Neural cell (in vitro differentiated cells): ENCODE measurements at regions not wholly inside any gene's neighbourhood (a gene's known extent, or its start where the extent isn't known, plus 50 kb on each side); places are given as distances from the start of the nearest gene placed in this dataset.
A peak's percentile ranks its signal among the peaks of the same experiment; 100 is the strongest.

Source experiments
- H2AFZ ChIP-seq: fragments of 200-600, 300-800 bp; sonication (generic), shearing (Covaris generic); 2 replicates; pipeline ENCODE4 v1.6.0; 2014; ENCODE audit warnings: low read depth, mild to moderate bottlenecking, antibody characterized with exemption, low read length, moderate library complexity
- H3F3A ChIP-seq: fragments of 200-600 bp; shearing (Covaris generic); 2 replicates; pipeline ENCODE4 v1.6.1; 2016; ENCODE audit warnings: mild to moderate bottlenecking, moderate library complexity, mixed read lengths, antibody characterized with exemption, low read length; ENCODE audit not compliant: insufficient read depth, poor library complexity, severe bottlenecking
- H3K27ac ChIP-seq: fragments of 200-600, 300-800 bp; sonication (generic), shearing (Covaris generic); 2 replicates; pipeline ENCODE4 v1.5.1; 2014; ENCODE audit warnings: mild to moderate bottlenecking, low read length, moderate library complexity
- H3K27me3 ChIP-seq: fragments of 300-800, 200-600 bp; sonication (generic), shearing (Covaris generic); 2 replicates; pipeline ENCODE4 v1.6.0; 2014; ENCODE audit warnings: mild to moderate bottlenecking, low read depth, low read length, moderate library complexity; ENCODE audit not compliant: insufficient read depth
- H3K36me3 ChIP-seq: fragments of 300-800, 200-600 bp; sonication (generic), shearing (Covaris generic); 2 replicates; pipeline ENCODE4 v1.5.1; 2014; ENCODE audit warnings: mild to moderate bottlenecking, antibody characterized with exemption, low read length, moderate library complexity; ENCODE audit not compliant: insufficient read depth
- H3K4me2 ChIP-seq: fragments of 300-800, 200-600 bp; sonication (generic), shearing (Covaris generic); 2 replicates; pipeline ENCODE4 v1.6.0; 2014; ENCODE audit warnings: mild to moderate bottlenecking, low read length
- H3K4me3 ChIP-seq: fragments of 300-800, 200-600 bp; sonication (generic), shearing (Covaris generic); 2 replicates; pipeline ENCODE4 v1.5.1; 2014; ENCODE audit warnings: mild to moderate bottlenecking, low read length, moderate library complexity
- H3K79me2 ChIP-seq: fragments of 200-600 bp; shearing (Covaris generic); replicated peaks from 2 replicates; pipeline ENCODE4 v1.6.0; 2014; ENCODE audit warnings: mild to moderate bottlenecking, low read length, moderate library complexity; ENCODE audit not compliant: insufficient read depth
- H3K9ac ChIP-seq: fragments of 300-800, 200-600 bp; sonication (generic), shearing (Covaris generic); 2 replicates; pipeline ENCODE4 v1.6.1; 2016; ENCODE audit warnings: mild to moderate bottlenecking, low read length, mixed read lengths
- H3K9me2 ChIP-seq: fragments of 200-600 bp; shearing (Covaris generic); 2 replicates; pipeline ENCODE4 v1.6.1; 2016; ENCODE audit warnings: mild to moderate bottlenecking, low read length, mixed read lengths; ENCODE audit not compliant: insufficient read depth
- H3K9me3 ChIP-seq: fragments of 200-600, 300-800 bp; sonication (generic), shearing (Covaris generic); 2 replicates; pipeline ENCODE4 v1.6.1; 2016; ENCODE audit warnings: mild to moderate bottlenecking, mixed run types, low read length, moderate library complexity, mixed read lengths
- H4K20me1 ChIP-seq: fragments of 200-600 bp; shearing (Covaris generic); 2 replicates; pipeline ENCODE4 v1.6.1; 2016; ENCODE audit warnings: mild to moderate bottlenecking, mixed run types; ENCODE audit not compliant: insufficient read depth
- EP300 ChIP-seq: fragments of 450-650 bp; conservative IDR thresholded peaks from 2 replicates; pipeline ENCODE4 v1.6.1; 2014; ENCODE audit warnings: antibody characterized with exemption, mild to moderate bottlenecking, moderate library complexity; ENCODE audit not compliant: poor library complexity, severe bottlenecking
- EZH2 ChIP-seq: fragments of 200-600, 300-800 bp; shearing (Covaris generic), sonication (generic); IDR thresholded peaks from 2 replicates; pipeline ENCODE4 v1.6.1; 2014; ENCODE audit warnings: antibody characterized with exemption, low read length, borderline replicate concordance, mild to moderate bottlenecking; ENCODE audit not compliant: insufficient read depth, poor library complexity, severe bottlenecking
- MXI1 ChIP-seq: fragments of 450-650 bp; conservative IDR thresholded peaks from 2 replicates; pipeline ENCODE4 v1.6.1; 2014; ENCODE audit warnings: antibody characterized with exemption, mild to moderate bottlenecking; ENCODE audit not compliant: poor library complexity, severe bottlenecking
- POLR2AphosphoS5 ChIP-seq: IDR thresholded peaks from 2 replicates; pipeline ENCODE4 v1.6.1; 2012
- RAD21 ChIP-seq: fragments of 450-650 bp; conservative IDR thresholded peaks from 2 replicates; pipeline ENCODE4 v1.6.1; 2014; ENCODE audit warnings: antibody characterized with exemption, mild to moderate bottlenecking, moderate library complexity
- SMC3 ChIP-seq: fragments of 450-650 bp; conservative IDR thresholded peaks from 2 replicates; pipeline ENCODE4 v1.6.1; 2014; ENCODE audit warnings: antibody characterized with exemption, mild to moderate bottlenecking, moderate library complexity; ENCODE audit not compliant: poor library complexity
- TAF1 ChIP-seq: IDR thresholded peaks from 2 replicates; pipeline ENCODE4 v1.6.1; 2012; ENCODE audit warnings: low read depth
- TF ChIP-seq, protein P1 (sequence below): fragments of 450-650 bp; IDR thresholded peaks from 2 replicates; pipeline ENCODE4 v1.5.1; 2014; ENCODE audit warnings: antibody characterized with exemption, mild to moderate bottlenecking, moderate library complexity; ENCODE audit not compliant: poor library complexity, severe bottlenecking
- TF ChIP-seq, protein P2 (sequence below): IDR thresholded peaks from 2 replicates; pipeline ENCODE4 v1.6.1; 2012; ENCODE audit warnings: borderline replicate concordance

- no peak overlapping the region for H3K27ac ChIP-seq
- no peaks in the 10 kb centered on the region for H3K27me3 ChIP-seq
- H3F3A ChIP-seq = no peaks in the 10 kb centered on the region
- H4K20me1 ChIP-seq = no peaks in the 10 kb centered on the region
- TF ChIP-seq, protein P1, sequence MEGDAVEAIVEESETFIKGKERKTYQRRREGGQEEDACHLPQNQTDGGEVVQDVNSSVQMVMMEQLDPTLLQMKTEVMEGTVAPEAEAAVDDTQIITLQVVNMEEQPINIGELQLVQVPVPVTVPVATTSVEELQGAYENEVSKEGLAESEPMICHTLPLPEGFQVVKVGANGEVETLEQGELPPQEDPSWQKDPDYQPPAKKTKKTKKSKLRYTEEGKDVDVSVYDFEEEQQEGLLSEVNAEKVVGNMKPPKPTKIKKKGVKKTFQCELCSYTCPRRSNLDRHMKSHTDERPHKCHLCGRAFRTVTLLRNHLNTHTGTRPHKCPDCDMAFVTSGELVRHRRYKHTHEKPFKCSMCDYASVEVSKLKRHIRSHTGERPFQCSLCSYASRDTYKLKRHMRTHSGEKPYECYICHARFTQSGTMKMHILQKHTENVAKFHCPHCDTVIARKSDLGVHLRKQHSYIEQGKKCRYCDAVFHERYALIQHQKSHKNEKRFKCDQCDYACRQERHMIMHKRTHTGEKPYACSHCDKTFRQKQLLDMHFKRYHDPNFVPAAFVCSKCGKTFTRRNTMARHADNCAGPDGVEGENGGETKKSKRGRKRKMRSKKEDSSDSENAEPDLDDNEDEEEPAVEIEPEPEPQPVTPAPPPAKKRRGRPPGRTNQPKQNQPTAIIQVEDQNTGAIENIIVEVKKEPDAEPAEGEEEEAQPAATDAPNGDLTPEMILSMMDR = no peak
- TF ChIP-seq POLR2AphosphoS5 (no peak), EP300 (no peak), EZH2 (no peak), SMC3 (no peak), TAF1 (no peak), RAD21 (no peak), MXI1 (no peak)
- TF ChIP-seq, protein P2, sequence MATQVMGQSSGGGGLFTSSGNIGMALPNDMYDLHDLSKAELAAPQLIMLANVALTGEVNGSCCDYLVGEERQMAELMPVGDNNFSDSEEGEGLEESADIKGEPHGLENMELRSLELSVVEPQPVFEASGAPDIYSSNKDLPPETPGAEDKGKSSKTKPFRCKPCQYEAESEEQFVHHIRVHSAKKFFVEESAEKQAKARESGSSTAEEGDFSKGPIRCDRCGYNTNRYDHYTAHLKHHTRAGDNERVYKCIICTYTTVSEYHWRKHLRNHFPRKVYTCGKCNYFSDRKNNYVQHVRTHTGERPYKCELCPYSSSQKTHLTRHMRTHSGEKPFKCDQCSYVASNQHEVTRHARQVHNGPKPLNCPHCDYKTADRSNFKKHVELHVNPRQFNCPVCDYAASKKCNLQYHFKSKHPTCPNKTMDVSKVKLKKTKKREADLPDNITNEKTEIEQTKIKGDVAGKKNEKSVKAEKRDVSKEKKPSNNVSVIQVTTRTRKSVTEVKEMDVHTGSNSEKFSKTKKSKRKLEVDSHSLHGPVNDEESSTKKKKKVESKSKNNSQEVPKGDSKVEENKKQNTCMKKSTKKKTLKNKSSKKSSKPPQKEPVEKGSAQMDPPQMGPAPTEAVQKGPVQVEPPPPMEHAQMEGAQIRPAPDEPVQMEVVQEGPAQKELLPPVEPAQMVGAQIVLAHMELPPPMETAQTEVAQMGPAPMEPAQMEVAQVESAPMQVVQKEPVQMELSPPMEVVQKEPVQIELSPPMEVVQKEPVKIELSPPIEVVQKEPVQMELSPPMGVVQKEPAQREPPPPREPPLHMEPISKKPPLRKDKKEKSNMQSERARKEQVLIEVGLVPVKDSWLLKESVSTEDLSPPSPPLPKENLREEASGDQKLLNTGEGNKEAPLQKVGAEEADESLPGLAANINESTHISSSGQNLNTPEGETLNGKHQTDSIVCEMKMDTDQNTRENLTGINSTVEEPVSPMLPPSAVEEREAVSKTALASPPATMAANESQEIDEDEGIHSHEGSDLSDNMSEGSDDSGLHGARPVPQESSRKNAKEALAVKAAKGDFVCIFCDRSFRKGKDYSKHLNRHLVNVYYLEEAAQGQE = no peak
- no peak overlapping the region for H3K9ac ChIP-seq
- no peaks in the 10 kb centered on the region for H3K36me3 ChIP-seq
- no peaks in the 10 kb centered on the region for H3K9me2 ChIP-seq
- no peaks in the 10 kb centered on the region for H3K79me2 ChIP-seq
- no peak overlapping the region for H2AFZ ChIP-seq
- no peak overlapping the region for H3K4me3 ChIP-seq
- no peaks in the 10 kb centered on the region for H3K9me3 ChIP-seq
- no peak overlapping the region for H3K4me2 ChIP-seq
Observed at GRCh38 chr3:54026543-54026942, 95.8 kb upstream of the CACNA2D3 start.

DNA sequence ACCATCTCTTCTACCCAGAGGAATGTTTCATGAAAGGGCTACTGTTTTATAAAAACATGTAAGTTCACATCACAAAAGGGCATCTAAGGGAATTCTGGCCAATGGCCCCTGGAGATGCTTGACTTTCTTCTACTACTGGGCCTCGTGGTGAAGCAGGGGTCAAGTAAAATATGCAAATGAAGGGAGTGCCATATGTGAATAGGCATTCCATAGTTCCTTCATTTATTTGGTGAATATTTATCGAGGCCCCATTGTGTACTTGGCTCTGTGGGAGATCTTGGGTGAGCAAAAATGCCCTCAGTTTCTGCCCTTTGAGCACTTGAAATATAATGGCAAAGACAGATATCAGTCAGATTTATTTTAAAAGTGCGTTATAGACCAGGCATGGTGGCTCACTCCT is 101.3 kb upstream of the CACNA2D3 start:
- H3K9ac ChIP-seq = no peak overlapping the region
- H3K27me3 ChIP-seq = no peaks in the 10 kb centered on the region
- H2AFZ ChIP-seq = no peak overlapping the region
- H4K20me1 ChIP-seq = no peaks in the 10 kb centered on the region
- no peaks in the 10 kb centered on the region for H3K79me2 ChIP-seq
- no peaks in the 10 kb centered on the region for H3K9me3 ChIP-seq
- H3K27ac ChIP-seq = peak overlapping the region; percentile 39
- peak overlapping the region; percentile 30 for H3K4me3 ChIP-seq
- no peaks in the 10 kb centered on the region for H3F3A ChIP-seq
- TF ChIP-seq, protein P2 = no peak
- TF ChIP-seq RAD21 = no peak
- no peak for TF ChIP-seq EZH2
- no peak for TF ChIP-seq POLR2AphosphoS5
- TF ChIP-seq EP300 = no peak
- TF ChIP-seq, protein P1 = no peak
- no peak for TF ChIP-seq TAF1
- no peak for TF ChIP-seq SMC3
- TF ChIP-seq MXI1 = no peak
- no peak overlapping the region for H3K4me2 ChIP-seq
- H3K36me3 ChIP-seq = no peaks in the 10 kb centered on the region
- no peaks in the 10 kb centered on the region for H3K9me2 ChIP-seq
